ENCODE measurements at regions not wholly inside any gene's neighbourhood (a gene's known extent, or its start where the extent isn't known, plus 50 kb on each side); places are given as distances from the start of the nearest gene placed in this dataset.

- no peaks in the 10 kb centered on the region for H3K27me3 ChIP-seq (ENCODE audit: insufficient read depth, poor library complexity, severe bottlenecking)
- H3K4me3 ChIP-seq (replicated peaks; ENCODE audit: insufficient read depth, low read length), result no peak overlapping the region
- no peak overlapping the region for H3K27ac ChIP-seq (replicated peaks)
- no peak for DNase-seq (ENCODE audit: low read depth in 1 of 2, low spot score in 1 of 2)
- TF ChIP-seq GABPA (IDR thresholded peaks at IDR 0.05; ENCODE audit: low read depth), result no peak
- TF ChIP-seq, protein P1, sequence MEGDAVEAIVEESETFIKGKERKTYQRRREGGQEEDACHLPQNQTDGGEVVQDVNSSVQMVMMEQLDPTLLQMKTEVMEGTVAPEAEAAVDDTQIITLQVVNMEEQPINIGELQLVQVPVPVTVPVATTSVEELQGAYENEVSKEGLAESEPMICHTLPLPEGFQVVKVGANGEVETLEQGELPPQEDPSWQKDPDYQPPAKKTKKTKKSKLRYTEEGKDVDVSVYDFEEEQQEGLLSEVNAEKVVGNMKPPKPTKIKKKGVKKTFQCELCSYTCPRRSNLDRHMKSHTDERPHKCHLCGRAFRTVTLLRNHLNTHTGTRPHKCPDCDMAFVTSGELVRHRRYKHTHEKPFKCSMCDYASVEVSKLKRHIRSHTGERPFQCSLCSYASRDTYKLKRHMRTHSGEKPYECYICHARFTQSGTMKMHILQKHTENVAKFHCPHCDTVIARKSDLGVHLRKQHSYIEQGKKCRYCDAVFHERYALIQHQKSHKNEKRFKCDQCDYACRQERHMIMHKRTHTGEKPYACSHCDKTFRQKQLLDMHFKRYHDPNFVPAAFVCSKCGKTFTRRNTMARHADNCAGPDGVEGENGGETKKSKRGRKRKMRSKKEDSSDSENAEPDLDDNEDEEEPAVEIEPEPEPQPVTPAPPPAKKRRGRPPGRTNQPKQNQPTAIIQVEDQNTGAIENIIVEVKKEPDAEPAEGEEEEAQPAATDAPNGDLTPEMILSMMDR (IDR thresholded peaks at IDR 0.05; ENCODE audit: insufficient read depth, low read length), result no peak
- TF ChIP-seq, protein P2, sequence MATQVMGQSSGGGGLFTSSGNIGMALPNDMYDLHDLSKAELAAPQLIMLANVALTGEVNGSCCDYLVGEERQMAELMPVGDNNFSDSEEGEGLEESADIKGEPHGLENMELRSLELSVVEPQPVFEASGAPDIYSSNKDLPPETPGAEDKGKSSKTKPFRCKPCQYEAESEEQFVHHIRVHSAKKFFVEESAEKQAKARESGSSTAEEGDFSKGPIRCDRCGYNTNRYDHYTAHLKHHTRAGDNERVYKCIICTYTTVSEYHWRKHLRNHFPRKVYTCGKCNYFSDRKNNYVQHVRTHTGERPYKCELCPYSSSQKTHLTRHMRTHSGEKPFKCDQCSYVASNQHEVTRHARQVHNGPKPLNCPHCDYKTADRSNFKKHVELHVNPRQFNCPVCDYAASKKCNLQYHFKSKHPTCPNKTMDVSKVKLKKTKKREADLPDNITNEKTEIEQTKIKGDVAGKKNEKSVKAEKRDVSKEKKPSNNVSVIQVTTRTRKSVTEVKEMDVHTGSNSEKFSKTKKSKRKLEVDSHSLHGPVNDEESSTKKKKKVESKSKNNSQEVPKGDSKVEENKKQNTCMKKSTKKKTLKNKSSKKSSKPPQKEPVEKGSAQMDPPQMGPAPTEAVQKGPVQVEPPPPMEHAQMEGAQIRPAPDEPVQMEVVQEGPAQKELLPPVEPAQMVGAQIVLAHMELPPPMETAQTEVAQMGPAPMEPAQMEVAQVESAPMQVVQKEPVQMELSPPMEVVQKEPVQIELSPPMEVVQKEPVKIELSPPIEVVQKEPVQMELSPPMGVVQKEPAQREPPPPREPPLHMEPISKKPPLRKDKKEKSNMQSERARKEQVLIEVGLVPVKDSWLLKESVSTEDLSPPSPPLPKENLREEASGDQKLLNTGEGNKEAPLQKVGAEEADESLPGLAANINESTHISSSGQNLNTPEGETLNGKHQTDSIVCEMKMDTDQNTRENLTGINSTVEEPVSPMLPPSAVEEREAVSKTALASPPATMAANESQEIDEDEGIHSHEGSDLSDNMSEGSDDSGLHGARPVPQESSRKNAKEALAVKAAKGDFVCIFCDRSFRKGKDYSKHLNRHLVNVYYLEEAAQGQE (IDR thresholded peaks at IDR 0.05; ENCODE audit: insufficient replicate concordance, low read depth), result no peak
- TF ChIP-seq SPI1 (IDR thresholded peaks at IDR 0.05; ENCODE audit: borderline replicate concordance, low read depth), result no peak
- no peak for TF ChIP-seq POLR2AphosphoS5 (IDR thresholded peaks at IDR 0.05; ENCODE audit: low read depth)
These were observed 703.8 kb upstream of the CRIM1 start for GRCh38 chr2:35651688-35652323.

- no peak overlapping the region for H3K4me3 ChIP-seq (replicated peaks; ENCODE audit: insufficient read depth, low read length)
- TF ChIP-seq, protein P2 (IDR thresholded peaks at IDR 0.05; ENCODE audit: insufficient replicate concordance, low read depth), result no peak
- TF ChIP-seq SPI1 (IDR thresholded peaks at IDR 0.05; ENCODE audit: borderline replicate concordance, low read depth), result no peak
- TF ChIP-seq POLR2AphosphoS5 (IDR thresholded peaks at IDR 0.05; ENCODE audit: low read depth), result no peak
- TF ChIP-seq GABPA (IDR thresholded peaks at IDR 0.05; ENCODE audit: low read depth), result no peak
- TF ChIP-seq, protein P1 (IDR thresholded peaks at IDR 0.05; ENCODE audit: insufficient read depth, low read length), result no peak
- H3K27ac ChIP-seq (replicated peaks), result no peak overlapping the region
- no peak for DNase-seq (ENCODE audit: low read depth in 1 of 2, low spot score in 1 of 2)
- H3K27me3 ChIP-seq (ENCODE audit: insufficient read depth, poor library complexity, severe bottlenecking), result no peaks in the 10 kb centered on the region
These were observed 740.9 kb upstream of the CRIM1 start for GRCh38 chr2:35614640-35615039.

- Histone ChIP-seq H3K4me3 (replicated peaks; ENCODE audit: insufficient read depth, low read length) (no peak overlapping the region), H3K27ac (replicated peaks) (no peak overlapping the region), H3K27me3 (ENCODE audit: insufficient read depth, poor library complexity, severe bottlenecking) (no peaks in the 10 kb centered on the region)
- DNase-seq (ENCODE audit: low read depth in 1 of 2, low spot score in 1 of 2), result no peak
- TF ChIP-seq, protein P2 (IDR thresholded peaks at IDR 0.05; ENCODE audit: insufficient replicate concordance, low read depth), result no peak
- TF ChIP-seq SPI1 (IDR thresholded peaks at IDR 0.05; ENCODE audit: borderline replicate concordance, low read depth) (no peak), POLR2AphosphoS5 (IDR thresholded peaks at IDR 0.05; ENCODE audit: low read depth) (no peak), GABPA (IDR thresholded peaks at IDR 0.05; ENCODE audit: low read depth) (no peak)
- TF ChIP-seq, protein P1 (IDR thresholded peaks at IDR 0.05; ENCODE audit: insufficient read depth, low read length), result no peak
These were observed 749.2 kb upstream of the CRIM1 start for GRCh38 chr2:35606394-35606793.

All from HL-60 (cell line).